BJ (cell line): ENCODE measurements at regions not wholly inside any gene's neighbourhood (a gene's known extent, or its start where the extent isn't known, plus 50 kb on each side); places are given as distances from the start of the nearest gene placed in this dataset.
"Not testable (repeated sequence)": the region's sequence is repeated elsewhere in the genome, so short reads cannot be mapped to it uniquely, and the experiment has no call there.

Experiments
- CTCF ChIA-PET: fragments of 350-600 bp; formaldehyde crosslinking; extraction: SDS; loops from one replicate; lab custom pipeline; 2021; ENCODE audit warnings: antibody characterized with exemption, inconsistent platforms; lab: Yijun Ruan, JAX
- POLR2A ChIA-PET: fragments of 300-600 bp; sonication (Branson Sonifier 250); formaldehyde crosslinking; extraction: SDS; loops from one replicate; lab custom pipeline; 2021; ENCODE audit warnings: antibody characterized with exemption; lab: Charles Lee
- DNase-seq: peaks from one replicate; pipeline ENCODE4 v3.0.0-alpha.2; 2011; ENCODE audit warnings: low read depth
- H3K27me3 ChIP-seq: 2 replicates; pipeline ENCODE4 v1.6.0; 2011; ENCODE audit warnings: low read length; ENCODE audit not compliant: control insufficient read depth, insufficient read depth
- H3K36me3 ChIP-seq: 2 replicates; pipeline ENCODE4 v1.5.1; 2011; ENCODE audit warnings: low read length; ENCODE audit not compliant: control insufficient read depth, insufficient read depth
- H3K4me3 ChIP-seq: 2 replicates; pipeline ENCODE4 v1.5.1; 2011; ENCODE audit warnings: low read depth, mild to moderate bottlenecking, control low read depth, low read length
- CTCF ChIP-seq: IDR thresholded peaks from 2 replicates; pipeline ENCODE4 v1.5.1; 2011; ENCODE audit warnings: low read depth, mild to moderate bottlenecking, control low read depth, inconsistent platforms, low read length, moderate library complexity; ENCODE audit not compliant: insufficient read depth

- Histone ChIP-seq H3K4me3 (no peak overlapping the region), H3K36me3 (no peaks in the 10 kb centered on the region), H3K27me3 (peaks cover 13% of the 10 kb centered on the region)
- TF ChIP-seq CTCF, result no peak
- ChIA-PET POLR2A (no interaction called here), CTCF (no interaction called here)
- no peak for DNase-seq
These were observed 136.4 kb downstream of the NPIPB5 start for GRCh38 chr16:22646948-22647556.

GRCh38 chr16:22648141-22648540 is 137.4 kb downstream of the NPIPB5 start:
- no peak for DNase-seq
- no peak for TF ChIP-seq CTCF
- ChIA-PET CTCF (interaction anchor here (1.2 kb wide), 1 partner anchor 10 kb away, joined by 3 read pairs; no protein-coding TSS in a partner anchor), POLR2A (no interaction called here)
- Histone ChIP-seq H3K36me3 (no peaks in the 10 kb centered on the region), H3K27me3 (peaks cover 9% of the 10 kb centered on the region), H3K4me3 (no peak overlapping the region)

- ChIA-PET POLR2A (no interaction called here), CTCF (interaction anchor here (1.2 kb wide), 1 partner anchor 10 kb away, joined by 3 read pairs; no protein-coding TSS in a partner anchor)
- no peaks in the 10 kb centered on the region for H3K36me3 ChIP-seq
- no peak overlapping the region for H3K4me3 ChIP-seq
- TF ChIP-seq CTCF, result no peak
- peaks cover 9% of the 10 kb centered on the region for H3K27me3 ChIP-seq
- DNase-seq, result no peak
These were observed 138.2 kb downstream of the NPIPB5 start for GRCh38 chr16:22648941-22649340.

- POLR2A ChIA-PET, H3K36me3 ChIP-seq, H3K4me3 ChIP-seq, CTCF ChIA-PET, DNase-seq, H3K27me3 ChIP-seq: not testable (repeated sequence)
These were observed 140.6 kb downstream of the NPIPB5 start for GRCh38 chr16:22651111-22651817.

- Histone ChIP-seq H3K4me3 (no peak overlapping the region), H3K27me3 (peaks cover 3% of the 10 kb centered on the region; the same call in 1 of the 2 replicates), H3K36me3 (no peaks in the 10 kb centered on the region)
- DNase-seq, result no peak
- ChIA-PET CTCF (interaction anchor here (0.6 kb wide), 1 partner anchor 20 kb away, joined by 4 read pairs; no protein-coding TSS in a partner anchor), POLR2A (no interaction called here)
- no peak for TF ChIP-seq CTCF
These were observed 141.8 kb downstream of the NPIPB5 start for GRCh38 chr16:22652463-22652845.
